ENCODE measurements at regions not wholly inside any gene's neighbourhood (a gene's known extent, or its start where the extent isn't known, plus 50 kb on each side); places are given as distances from the start of the nearest gene placed in this dataset.
"Not testable (repeated sequence)": the region's sequence is repeated elsewhere in the genome, so short reads cannot be mapped to it uniquely, and the experiment has no call there.

GRCh38 chr3:177860184-177860583, 662.9 kb upstream of the TBL1XR1 start:
- H3K36me3 ChIP-seq (ENCODE audit: control insufficient read depth in 2 of 2, insufficient read depth in 2 of 2, low read length in 2 of 2): no peaks in the 10 kb centered on the region
- no peaks in the 10 kb centered on the region for H3K4me1 ChIP-seq (ENCODE audit: control insufficient read depth in 2 of 2, insufficient read depth in 2 of 2, low read length in 2 of 2)
- H3K9ac ChIP-seq (ENCODE audit: low read depth in 1 of 2, low read length in 2 of 2): no peak overlapping the region
- no peaks in the 10 kb centered on the region for H3K27me3 ChIP-seq (ENCODE audit: control insufficient read depth in 2 of 2, insufficient read depth in 2 of 2, low read length in 2 of 2)
- no peaks in the 10 kb centered on the region for H3K9me3 ChIP-seq (ENCODE audit: control insufficient read depth in 2 of 2, low read length in 2 of 2)
- no peak overlapping the region for H3K4me3 ChIP-seq (ENCODE audit: low read length in 2 of 2)
- H3K27ac ChIP-seq (ENCODE audit: low read depth in 2 of 2, low read length in 2 of 2): no peak overlapping the region

GRCh38 chr3:177862962-177863491, 665.7 kb upstream of the TBL1XR1 start:
- Histone ChIP-seq H3K9ac (ENCODE audit: low read depth in 1 of 2, low read length in 2 of 2) (no peak overlapping the region), H3K27me3 (ENCODE audit: control insufficient read depth in 2 of 2, insufficient read depth in 2 of 2, low read length in 2 of 2) (no peaks in the 10 kb centered on the region), H3K27ac (ENCODE audit: low read depth in 2 of 2, low read length in 2 of 2) (no peak overlapping the region), H3K4me1 (ENCODE audit: control insufficient read depth in 2 of 2, insufficient read depth in 2 of 2, low read length in 2 of 2) (no peaks in the 10 kb centered on the region), H3K9me3 (ENCODE audit: control insufficient read depth in 2 of 2, low read length in 2 of 2) (no peaks in the 10 kb centered on the region), H3K36me3 (ENCODE audit: control insufficient read depth in 2 of 2, insufficient read depth in 2 of 2, low read length in 2 of 2) (no peaks in the 10 kb centered on the region), H3K4me3 (ENCODE audit: low read length in 2 of 2) (no peak overlapping the region)

GRCh38 chr3:177871267-177871666, 665.0 kb upstream of the KCNMB2 start:
- H3K36me3 ChIP-seq (ENCODE audit: control insufficient read depth in 2 of 2, insufficient read depth in 2 of 2, low read length in 2 of 2); H3K4me1 ChIP-seq (ENCODE audit: control insufficient read depth in 2 of 2, insufficient read depth in 2 of 2, low read length in 2 of 2); H3K9me3 ChIP-seq (ENCODE audit: control insufficient read depth in 2 of 2, low read length in 2 of 2); H3K27me3 ChIP-seq (ENCODE audit: control insufficient read depth in 2 of 2, insufficient read depth in 2 of 2, low read length in 2 of 2); H3K27ac ChIP-seq (ENCODE audit: low read depth in 2 of 2, low read length in 2 of 2); H3K4me3 ChIP-seq (ENCODE audit: low read length in 2 of 2); H3K9ac ChIP-seq (ENCODE audit: low read depth in 1 of 2, low read length in 2 of 2): not testable (repeated sequence)

- Histone ChIP-seq H3K9me3 (ENCODE audit: control insufficient read depth in 2 of 2, low read length in 2 of 2) (no peaks in the 10 kb centered on the region), H3K27ac (ENCODE audit: low read depth in 2 of 2, low read length in 2 of 2) (no peak overlapping the region), H3K9ac (ENCODE audit: low read depth in 1 of 2, low read length in 2 of 2) (no peak overlapping the region), H3K27me3 (ENCODE audit: control insufficient read depth in 2 of 2, insufficient read depth in 2 of 2, low read length in 2 of 2) (no peaks in the 10 kb centered on the region), H3K36me3 (ENCODE audit: control insufficient read depth in 2 of 2, insufficient read depth in 2 of 2, low read length in 2 of 2) (no peaks in the 10 kb centered on the region), H3K4me3 (ENCODE audit: low read length in 2 of 2) (no peak overlapping the region), H3K4me1 (ENCODE audit: control insufficient read depth in 2 of 2, insufficient read depth in 2 of 2, low read length in 2 of 2) (no peaks in the 10 kb centered on the region)
Measured at GRCh38 chr3:177878192-177878591, 658.0 kb upstream of the KCNMB2 start.

GRCh38 chr3:177878957-177879356, 657.3 kb upstream of the KCNMB2 start:
- Histone ChIP-seq H3K27ac (ENCODE audit: low read depth in 2 of 2, low read length in 2 of 2) (no peak overlapping the region), H3K27me3 (ENCODE audit: control insufficient read depth in 2 of 2, insufficient read depth in 2 of 2, low read length in 2 of 2) (no peaks in the 10 kb centered on the region), H3K4me1 (ENCODE audit: control insufficient read depth in 2 of 2, insufficient read depth in 2 of 2, low read length in 2 of 2) (no peaks in the 10 kb centered on the region), H3K9me3 (ENCODE audit: control insufficient read depth in 2 of 2, low read length in 2 of 2) (no peaks in the 10 kb centered on the region), H3K4me3 (ENCODE audit: low read length in 2 of 2) (no peak overlapping the region), H3K36me3 (ENCODE audit: control insufficient read depth in 2 of 2, insufficient read depth in 2 of 2, low read length in 2 of 2) (no peaks in the 10 kb centered on the region), H3K9ac (ENCODE audit: low read depth in 1 of 2, low read length in 2 of 2) (no peak overlapping the region)

- no peaks in the 10 kb centered on the region for H3K27me3 ChIP-seq (ENCODE audit: control insufficient read depth in 2 of 2, insufficient read depth in 2 of 2, low read length in 2 of 2)
- no peaks in the 10 kb centered on the region for H3K36me3 ChIP-seq (ENCODE audit: control insufficient read depth in 2 of 2, insufficient read depth in 2 of 2, low read length in 2 of 2)
- no peaks in the 10 kb centered on the region for H3K9me3 ChIP-seq (ENCODE audit: control insufficient read depth in 2 of 2, low read length in 2 of 2)
- H3K27ac ChIP-seq (ENCODE audit: low read depth in 2 of 2, low read length in 2 of 2): no peak overlapping the region
- no peak overlapping the region for H3K4me3 ChIP-seq (ENCODE audit: low read length in 2 of 2)
- no peaks in the 10 kb centered on the region for H3K4me1 ChIP-seq (ENCODE audit: control insufficient read depth in 2 of 2, insufficient read depth in 2 of 2, low read length in 2 of 2)
- no peak overlapping the region for H3K9ac ChIP-seq (ENCODE audit: low read depth in 1 of 2, low read length in 2 of 2)
Measured at GRCh38 chr3:177881351-177881750, 654.9 kb upstream of the KCNMB2 start.

- Histone ChIP-seq H3K36me3 (ENCODE audit: control insufficient read depth in 2 of 2, insufficient read depth in 2 of 2, low read length in 2 of 2) (no peaks in the 10 kb centered on the region), H3K9me3 (ENCODE audit: control insufficient read depth in 2 of 2, low read length in 2 of 2) (no peaks in the 10 kb centered on the region), H3K27me3 (ENCODE audit: control insufficient read depth in 2 of 2, insufficient read depth in 2 of 2, low read length in 2 of 2) (no peaks in the 10 kb centered on the region), H3K9ac (ENCODE audit: low read depth in 1 of 2, low read length in 2 of 2) (no peak overlapping the region), H3K27ac (ENCODE audit: low read depth in 2 of 2, low read length in 2 of 2) (no peak overlapping the region), H3K4me1 (ENCODE audit: control insufficient read depth in 2 of 2, insufficient read depth in 2 of 2, low read length in 2 of 2) (no peaks in the 10 kb centered on the region), H3K4me3 (ENCODE audit: low read length in 2 of 2) (no peak overlapping the region)
Measured at GRCh38 chr3:177882124-177882648, 654.0 kb upstream of the KCNMB2 start.

- no peaks in the 10 kb centered on the region for H3K9me3 ChIP-seq (ENCODE audit: control insufficient read depth in 2 of 2, low read length in 2 of 2)
- H3K4me1 ChIP-seq (ENCODE audit: control insufficient read depth in 2 of 2, insufficient read depth in 2 of 2, low read length in 2 of 2): no peaks in the 10 kb centered on the region
- no peak overlapping the region for H3K9ac ChIP-seq (ENCODE audit: low read depth in 1 of 2, low read length in 2 of 2)
- no peak overlapping the region for H3K27ac ChIP-seq (ENCODE audit: low read depth in 2 of 2, low read length in 2 of 2)
- H3K4me3 ChIP-seq (ENCODE audit: low read length in 2 of 2): no peak overlapping the region
- H3K27me3 ChIP-seq (ENCODE audit: control insufficient read depth in 2 of 2, insufficient read depth in 2 of 2, low read length in 2 of 2): no peaks in the 10 kb centered on the region
- no peaks in the 10 kb centered on the region for H3K36me3 ChIP-seq (ENCODE audit: control insufficient read depth in 2 of 2, insufficient read depth in 2 of 2, low read length in 2 of 2)
Measured at GRCh38 chr3:177883091-177883490, 653.1 kb upstream of the KCNMB2 start.

- Histone ChIP-seq H3K9me3 (ENCODE audit: control insufficient read depth in 2 of 2, low read length in 2 of 2) (no peaks in the 10 kb centered on the region), H3K27ac (ENCODE audit: low read depth in 2 of 2, low read length in 2 of 2) (no peak overlapping the region), H3K9ac (ENCODE audit: low read depth in 1 of 2, low read length in 2 of 2) (no peak overlapping the region), H3K4me1 (ENCODE audit: control insufficient read depth in 2 of 2, insufficient read depth in 2 of 2, low read length in 2 of 2) (no peaks in the 10 kb centered on the region), H3K4me3 (ENCODE audit: low read length in 2 of 2) (no peak overlapping the region), H3K27me3 (ENCODE audit: control insufficient read depth in 2 of 2, insufficient read depth in 2 of 2, low read length in 2 of 2) (no peaks in the 10 kb centered on the region), H3K36me3 (ENCODE audit: control insufficient read depth in 2 of 2, insufficient read depth in 2 of 2, low read length in 2 of 2) (no peaks in the 10 kb centered on the region)
Measured at GRCh38 chr3:177883957-177884356, 652.3 kb upstream of the KCNMB2 start.

- Histone ChIP-seq H3K27me3 (ENCODE audit: control insufficient read depth in 2 of 2, insufficient read depth in 2 of 2, low read length in 2 of 2) (no peaks in the 10 kb centered on the region), H3K27ac (ENCODE audit: low read depth in 2 of 2, low read length in 2 of 2) (no peak overlapping the region), H3K36me3 (ENCODE audit: control insufficient read depth in 2 of 2, insufficient read depth in 2 of 2, low read length in 2 of 2) (no peaks in the 10 kb centered on the region), H3K4me3 (ENCODE audit: low read length in 2 of 2) (no peak overlapping the region), H3K9ac (ENCODE audit: low read depth in 1 of 2, low read length in 2 of 2) (no peak overlapping the region), H3K4me1 (ENCODE audit: control insufficient read depth in 2 of 2, insufficient read depth in 2 of 2, low read length in 2 of 2) (no peaks in the 10 kb centered on the region), H3K9me3 (ENCODE audit: control insufficient read depth in 2 of 2, low read length in 2 of 2) (no peaks in the 10 kb centered on the region)
Measured at GRCh38 chr3:177885063-177885462, 651.2 kb upstream of the KCNMB2 start.

GRCh38 chr3:177886501-177886900, 649.7 kb upstream of the KCNMB2 start:
- no peaks in the 10 kb centered on the region for H3K27me3 ChIP-seq (ENCODE audit: control insufficient read depth in 2 of 2, insufficient read depth in 2 of 2, low read length in 2 of 2)
- no peaks in the 10 kb centered on the region for H3K4me1 ChIP-seq (ENCODE audit: control insufficient read depth in 2 of 2, insufficient read depth in 2 of 2, low read length in 2 of 2)
- no peak overlapping the region for H3K4me3 ChIP-seq (ENCODE audit: low read length in 2 of 2)
- no peak overlapping the region for H3K9ac ChIP-seq (ENCODE audit: low read depth in 1 of 2, low read length in 2 of 2)
- no peak overlapping the region for H3K27ac ChIP-seq (ENCODE audit: low read depth in 2 of 2, low read length in 2 of 2)
- H3K36me3 ChIP-seq (ENCODE audit: control insufficient read depth in 2 of 2, insufficient read depth in 2 of 2, low read length in 2 of 2): no peaks in the 10 kb centered on the region
- H3K9me3 ChIP-seq (ENCODE audit: control insufficient read depth in 2 of 2, low read length in 2 of 2): no peaks in the 10 kb centered on the region
